Keratinocyte (primary cell): ENCODE measurements at regions not wholly inside any gene's neighbourhood (a gene's known extent, or its start where the extent isn't known, plus 50 kb on each side); places are given as distances from the start of the nearest gene placed in this dataset.

Experiments
- DNase-seq: peaks from one replicate; pipeline ENCODE4 v3.0.0-alpha.2; 2011; ENCODE audit warnings: low read depth, missing footprints, low spot score
- FAIRE-seq: peaks from 2 replicates; lab custom pipeline; 2011; peaks lifted over from hg19 to GRCh38; lab: Jason Lieb, UNC
- H2AFZ ChIP-seq: 2 replicates; pipeline ENCODE4 v1.6.0; 2012; ENCODE audit warnings: low read length, control low read depth, inconsistent platforms; ENCODE audit not compliant: control insufficient read depth
- H3K27ac ChIP-seq: 2 replicates; pipeline ENCODE4 v1.5.1; 2011; ENCODE audit warnings: low read length; ENCODE audit not compliant: control insufficient read depth, insufficient read depth
- H3K27me3 ChIP-seq: 3 replicates; pipeline ENCODE4 v1.6.0; 2011; ENCODE audit warnings: low read length; ENCODE audit not compliant: control insufficient read depth, insufficient read depth; ENCODE audit errors: extremely low read depth
- H3K36me3 ChIP-seq, 2 experiments: 2 replicates in 1 of 2; 3 replicates in 1 of 2; pipeline ENCODE4 v1.5.1; 2011; ENCODE audit warnings: low read length in 2 of 2, mild to moderate bottlenecking in 1 of 2; ENCODE audit not compliant: control insufficient read depth in 2 of 2, insufficient read depth in 2 of 2; ENCODE audit errors: extremely low read depth in 1 of 2
- H3K4me1 ChIP-seq: 3 replicates; pipeline ENCODE4 v1.5.1; 2011; ENCODE audit warnings: low read length; ENCODE audit not compliant: control insufficient read depth, insufficient read depth; ENCODE audit errors: extremely low read depth
- H3K4me2 ChIP-seq: 3 replicates; pipeline ENCODE4 v1.6.0; 2011; ENCODE audit warnings: low read depth, low read length; ENCODE audit not compliant: control insufficient read depth, insufficient read depth; ENCODE audit errors: extremely low read depth
- H3K4me3 ChIP-seq, 3 experiments: fragments of 200-600 bp in 1 of 3; sonication (generic) in 1 of 3; 2 replicates in 2 of 3; 3 replicates in 1 of 3; pipeline ENCODE4 v1.5.1; 2011 to 2016; ENCODE audit warnings: low read length in 3 of 3, mild to moderate bottlenecking in 3 of 3, control low read depth in 2 of 3, inconsistent platforms in 1 of 3, low read depth in 1 of 3, mixed read lengths in 1 of 3, mixed run types in 1 of 3, moderate library complexity in 1 of 3; ENCODE audit not compliant: control insufficient read depth in 2 of 3, insufficient read depth in 2 of 3; ENCODE audit errors: extremely low read depth in 1 of 3
- H3K79me2 ChIP-seq: 2 replicates; pipeline ENCODE4 v1.6.0; 2012; ENCODE audit warnings: low read length; ENCODE audit not compliant: control insufficient read depth, insufficient read depth
- H3K9ac ChIP-seq: 3 replicates; pipeline ENCODE4 v1.6.0; 2011; ENCODE audit warnings: low read length; ENCODE audit not compliant: control insufficient read depth, insufficient read depth; ENCODE audit errors: extremely low read depth
- H3K9me1 ChIP-seq: 3 replicates; pipeline ENCODE4 v1.6.0; 2011; ENCODE audit warnings: low read length; ENCODE audit not compliant: control insufficient read depth, insufficient read depth; ENCODE audit errors: extremely low read depth
- H3K9me3 ChIP-seq: 2 replicates; pipeline ENCODE4 v1.5.1; 2012; ENCODE audit warnings: low read depth, low read length; ENCODE audit not compliant: control insufficient read depth
- H4K20me1 ChIP-seq: 3 replicates; pipeline ENCODE4 v1.6.0; 2011; ENCODE audit warnings: low read length; ENCODE audit not compliant: control insufficient read depth, insufficient read depth; ENCODE audit errors: extremely low read depth
- CTCF ChIP-seq, 3 experiments: IDR thresholded peaks in 1 of 3; conservative IDR thresholded peaks in 1 of 3; optimal IDR thresholded peaks in 1 of 3; 2 replicates in 2 of 3; 3 replicates in 1 of 3; pipeline versions ENCODE3 to v1.5.1; 2011; ENCODE audit warnings: low read length in 3 of 3, mild to moderate bottlenecking in 3 of 3, moderate library complexity in 2 of 3, control low read depth in 1 of 3, inconsistent platforms in 1 of 3; ENCODE audit not compliant: insufficient read depth in 2 of 3; ENCODE audit errors: extremely low read depth in 1 of 3
- EZH2 ChIP-seq: IDR thresholded peaks from one replicate; pipeline ENCODE4 v1.6.1; 2012; ENCODE audit warnings: inconsistent platforms, mild to moderate bottlenecking, low read length, moderate library complexity
- dilution Hi-C: fragments of 300-500 bp; cut with MboI; formaldehyde crosslinking; loops from one replicate; pipeline ENCODE4 v1.7.0; 2020; ENCODE audit warnings: low sequenced_read_pairs; ENCODE audit not compliant: extremely low pct_ligation_motif_present

GRCh38 chr10:31197886-31198285 lies 121.1 kb upstream of the ZEB1 start:
- DNase-seq: peak; percentile 2

GRCh38 chr10:31204090-31204489 lies 114.9 kb upstream of the ZEB1 start:
- FAIRE-seq (no peak), DNase-seq (no peak)
- Histone ChIP-seq H3K36me3 (no peaks in the 10 kb centered on the region), H3K4me2 (no peak overlapping the region), H2AFZ (no peak overlapping the region), H3K9ac (no peak overlapping the region), H3K4me1 (no peaks in the 10 kb centered on the region), H3K9me3 (no peaks in the 10 kb centered on the region), H3K27ac (no peak overlapping the region), H3K4me3 (no peak overlapping the region), H4K20me1 (no peaks in the 10 kb centered on the region), H3K79me2 (no peaks in the 10 kb centered on the region), H3K27me3 (no peaks in the 10 kb centered on the region), H3K9me1 (no peaks in the 10 kb centered on the region)
- dilution Hi-C loops: no loop called here
- TF ChIP-seq EZH2 (no peak), CTCF (optimal IDR thresholded peaks at IDR 0.05 in 1 of 3, IDR thresholded peaks at IDR 0.05 in 1 of 3, conservative IDR thresholded peaks at IDR 0.05 in 1 of 3; ENCODE audit: extremely low read depth in 1 of 3, insufficient read depth in 2 of 3, low read length in 3 of 3) (no peak)

More at GRCh38 chr10:31197886-31198285, 121.1 kb upstream of the ZEB1 start:
- Histone ChIP-seq H3K4me2 (no peak overlapping the region), H3K4me3 (no peak overlapping the region), H3K9ac (no peak overlapping the region), H3K27me3 (peaks cover 6% of the 10 kb centered on the region), H3K4me1 (no peaks in the 10 kb centered on the region), H2AFZ (no peak overlapping the region), H3K9me1 (no peaks in the 10 kb centered on the region), H3K36me3 (no peaks in the 10 kb centered on the region), H3K9me3 (no peaks in the 10 kb centered on the region), H3K79me2 (no peaks in the 10 kb centered on the region), H3K27ac (no peak overlapping the region), H4K20me1 (no peaks in the 10 kb centered on the region)
- no peak for TF ChIP-seq EZH2
- TF ChIP-seq CTCF (optimal IDR thresholded peaks at IDR 0.05 in 1 of 3, IDR thresholded peaks at IDR 0.05 in 1 of 3, conservative IDR thresholded peaks at IDR 0.05 in 1 of 3; ENCODE audit: extremely low read depth in 1 of 3, insufficient read depth in 2 of 3, low read length in 3 of 3): no peak
- no peak for FAIRE-seq
- dilution Hi-C loops: no loop called here
